ENCODE measurements at regions not wholly inside any gene's neighbourhood (a gene's known extent, or its start where the extent isn't known, plus 50 kb on each side); places are given as distances from the start of the nearest gene placed in this dataset.

GRCh38 chr18:76662626-76663025, 159.7 kb upstream of the ZNF236 start:
- H3K27ac ChIP-seq (ENCODE audit: low read depth, low read length), result no peak overlapping the region
- TF ChIP-seq CTCF (IDR thresholded peaks at IDR 0.05; ENCODE audit: extremely low read depth, low read depth, low read length), result no peak
- no peak overlapping the region for H3K4me2 ChIP-seq (ENCODE audit: insufficient read depth, low read length)
- no peak overlapping the region for H2AFZ ChIP-seq (ENCODE audit: low read length)
- H3K9me3 ChIP-seq (ENCODE audit: low read depth, low read length), result no peaks in the 10 kb centered on the region
- DNase-seq (ENCODE audit: insufficient read length, low spot score, missing footprints), result no peak
- H3K27me3 ChIP-seq (ENCODE audit: insufficient read depth, low read length), result peaks cover 8% of the 10 kb centered on the region
- H4K20me1 ChIP-seq (ENCODE audit: insufficient read depth, low read length), result no peaks in the 10 kb centered on the region
- H3K79me2 ChIP-seq (ENCODE audit: insufficient read depth, low read length), result no peaks in the 10 kb centered on the region
- no peaks in the 10 kb centered on the region for H3K4me1 ChIP-seq (ENCODE audit: insufficient read depth, low read length)
- H3K36me3 ChIP-seq (ENCODE audit: insufficient read depth, low read length), result no peaks in the 10 kb centered on the region
- H3K4me3 ChIP-seq (ENCODE audit: insufficient read depth, low read length), result no peak overlapping the region

GRCh38 chr18:76660571-76661192, 161.7 kb upstream of the ZNF236 start:
- no peak for DNase-seq (ENCODE audit: insufficient read length, low spot score, missing footprints)
- Histone ChIP-seq H3K4me3 (ENCODE audit: insufficient read depth, low read length) (no peak overlapping the region), H3K27me3 (ENCODE audit: insufficient read depth, low read length) (peaks cover 26% of the 10 kb centered on the region), H3K9me3 (ENCODE audit: low read depth, low read length) (no peaks in the 10 kb centered on the region), H3K36me3 (ENCODE audit: insufficient read depth, low read length) (no peaks in the 10 kb centered on the region), H3K4me2 (ENCODE audit: insufficient read depth, low read length) (no peak overlapping the region), H4K20me1 (ENCODE audit: insufficient read depth, low read length) (no peaks in the 10 kb centered on the region), H2AFZ (ENCODE audit: low read length) (no peak overlapping the region), H3K4me1 (ENCODE audit: insufficient read depth, low read length) (no peaks in the 10 kb centered on the region), H3K27ac (ENCODE audit: low read depth, low read length) (no peak overlapping the region), H3K79me2 (ENCODE audit: insufficient read depth, low read length) (no peaks in the 10 kb centered on the region)
- no peak for TF ChIP-seq CTCF (IDR thresholded peaks at IDR 0.05; ENCODE audit: extremely low read depth, low read depth, low read length)

- Histone ChIP-seq H3K27me3 (ENCODE audit: insufficient read depth, low read length) (peaks cover 37% of the 10 kb centered on the region), H2AFZ (ENCODE audit: low read length) (no peak overlapping the region), H3K9me3 (ENCODE audit: low read depth, low read length) (no peaks in the 10 kb centered on the region), H3K4me3 (ENCODE audit: insufficient read depth, low read length) (no peak overlapping the region), H4K20me1 (ENCODE audit: insufficient read depth, low read length) (no peaks in the 10 kb centered on the region), H3K27ac (ENCODE audit: low read depth, low read length) (no peak overlapping the region), H3K4me2 (ENCODE audit: insufficient read depth, low read length) (no peak overlapping the region), H3K36me3 (ENCODE audit: insufficient read depth, low read length) (no peaks in the 10 kb centered on the region), H3K79me2 (ENCODE audit: insufficient read depth, low read length) (no peaks in the 10 kb centered on the region), H3K4me1 (ENCODE audit: insufficient read depth, low read length) (no peaks in the 10 kb centered on the region)
- peak; percentile 29 for TF ChIP-seq CTCF (IDR thresholded peaks at IDR 0.05; ENCODE audit: extremely low read depth, low read depth, low read length)
- no peak for DNase-seq (ENCODE audit: insufficient read length, low spot score, missing footprints)
Measured at GRCh38 chr18:76658627-76659026, 163.6 kb upstream of the ZNF516 start.

GRCh38 chr18:76657911-76658470, 162.9 kb upstream of the ZNF516 start:
- Histone ChIP-seq H3K79me2 (ENCODE audit: insufficient read depth, low read length) (no peaks in the 10 kb centered on the region), H4K20me1 (ENCODE audit: insufficient read depth, low read length) (no peaks in the 10 kb centered on the region), H3K4me3 (ENCODE audit: insufficient read depth, low read length) (no peak overlapping the region), H3K4me1 (ENCODE audit: insufficient read depth, low read length) (no peaks in the 10 kb centered on the region), H3K27me3 (ENCODE audit: insufficient read depth, low read length) (peaks cover 37% of the 10 kb centered on the region), H3K36me3 (ENCODE audit: insufficient read depth, low read length) (no peaks in the 10 kb centered on the region), H2AFZ (ENCODE audit: low read length) (no peak overlapping the region), H3K27ac (ENCODE audit: low read depth, low read length) (no peak overlapping the region), H3K4me2 (ENCODE audit: insufficient read depth, low read length) (no peak overlapping the region), H3K9me3 (ENCODE audit: low read depth, low read length) (no peaks in the 10 kb centered on the region)
- no peak for TF ChIP-seq CTCF (IDR thresholded peaks at IDR 0.05; ENCODE audit: extremely low read depth, low read depth, low read length)
- no peak for DNase-seq (ENCODE audit: insufficient read length, low spot score, missing footprints)

Data from osteoblast (primary cell).